ENCODE measurements at regions not wholly inside any gene's neighbourhood (a gene's known extent, or its start where the extent isn't known, plus 50 kb on each side); places are given as distances from the start of the nearest gene placed in this dataset.

GRCh38 chr7:69189406-69189805, 408.9 kb upstream of the AUTS2 start:
- Mint-ChIP-seq H3K9me3 (peaks cover 5% of the 10 kb centered on the region), H3K27me3 (no peaks in the 10 kb centered on the region), H3K36me3 (peaks cover 3% of the 10 kb centered on the region), H3K4me3 (no peak overlapping the region), H3K27ac (no peak overlapping the region), H3K4me1 (ENCODE audit: unreplicated experiment) (no peaks in the 10 kb centered on the region)
- TF ChIP-seq CTCF (conservative IDR thresholded peaks at IDR 0.05), result no peak
- no peak for DNase-seq (ENCODE audit: extremely low spot score, unreplicated experiment)

- DNase-seq (ENCODE audit: extremely low spot score, unreplicated experiment), result no peak
- H3K4me3 Mint-ChIP-seq, result no peak overlapping the region
- H3K9me3 Mint-ChIP-seq, result peaks cover 5% of the 10 kb centered on the region
- no peak for TF ChIP-seq CTCF (conservative IDR thresholded peaks at IDR 0.05)
- H3K27me3 Mint-ChIP-seq, result no peaks in the 10 kb centered on the region
- peaks cover 3% of the 10 kb centered on the region for H3K36me3 Mint-ChIP-seq
- H3K27ac Mint-ChIP-seq, result no peak overlapping the region
- H3K4me1 Mint-ChIP-seq (ENCODE audit: unreplicated experiment), result no peaks in the 10 kb centered on the region
These were observed 408.2 kb upstream of the AUTS2 start for GRCh38 chr7:69190025-69190424.

GRCh38 chr7:69190763-69191162, 407.5 kb upstream of the AUTS2 start:
- no peak for TF ChIP-seq CTCF (conservative IDR thresholded peaks at IDR 0.05)
- peaks cover 3% of the 10 kb centered on the region for H3K36me3 Mint-ChIP-seq

GRCh38 chr7:69192134-69192533, 406.1 kb upstream of the AUTS2 start:
- DNase-seq (ENCODE audit: extremely low spot score, unreplicated experiment), result no peak
- no peak overlapping the region for H3K4me3 Mint-ChIP-seq
- no peaks in the 10 kb centered on the region for H3K4me1 Mint-ChIP-seq (ENCODE audit: unreplicated experiment)
- no peak for TF ChIP-seq CTCF (conservative IDR thresholded peaks at IDR 0.05)
- H3K9me3 Mint-ChIP-seq, result peaks cover 12% of the 10 kb centered on the region
- H3K36me3 Mint-ChIP-seq, result no peaks in the 10 kb centered on the region
- H3K27ac Mint-ChIP-seq, result no peak overlapping the region
- H3K27me3 Mint-ChIP-seq, result no peaks in the 10 kb centered on the region

More at GRCh38 chr7:69190763-69191162, 407.5 kb upstream of the AUTS2 start:
- Mint-ChIP-seq H3K4me1 (ENCODE audit: unreplicated experiment) (no peaks in the 10 kb centered on the region), H3K27me3 (no peaks in the 10 kb centered on the region), H3K4me3 (no peak overlapping the region), H3K9me3 (peaks cover 5% of the 10 kb centered on the region), H3K27ac (no peak overlapping the region)
- DNase-seq (ENCODE audit: extremely low spot score, unreplicated experiment), result no peak

GRCh38 chr7:69193061-69193460, 405.2 kb upstream of the AUTS2 start:
- no peak overlapping the region for H3K27ac Mint-ChIP-seq
- H3K36me3 Mint-ChIP-seq, result no peaks in the 10 kb centered on the region
- no peaks in the 10 kb centered on the region for H3K4me1 Mint-ChIP-seq (ENCODE audit: unreplicated experiment)
- H3K9me3 Mint-ChIP-seq, result peaks cover 12% of the 10 kb centered on the region
- DNase-seq (ENCODE audit: extremely low spot score, unreplicated experiment), result no peak
- no peaks in the 10 kb centered on the region for H3K27me3 Mint-ChIP-seq
- H3K4me3 Mint-ChIP-seq, result no peak overlapping the region
- no peak for TF ChIP-seq CTCF (conservative IDR thresholded peaks at IDR 0.05)

- Mint-ChIP-seq H3K27me3 (no peaks in the 10 kb centered on the region), H3K9me3 (peaks cover 17% of the 10 kb centered on the region), H3K4me1 (ENCODE audit: unreplicated experiment) (no peaks in the 10 kb centered on the region), H3K36me3 (no peaks in the 10 kb centered on the region), H3K27ac (no peak overlapping the region), H3K4me3 (no peak overlapping the region)
- DNase-seq (ENCODE audit: extremely low spot score, unreplicated experiment), result no peak
- no peak for TF ChIP-seq CTCF (conservative IDR thresholded peaks at IDR 0.05)
These were observed 401.7 kb upstream of the AUTS2 start for GRCh38 chr7:69196593-69196992.

All from type B pancreatic cell (in vitro differentiated cells).